Mammary epithelial cell (primary cell): ENCODE measurements at regions not wholly inside any gene's neighbourhood (a gene's known extent, or its start where the extent isn't known, plus 50 kb on each side); places are given as distances from the start of the nearest gene placed in this dataset.

Source experiments
- EZH2 ChIP-seq: IDR thresholded peaks from 2 replicates; pipeline ENCODE4 v1.6.1; 2012; ENCODE audit warnings: low read length, inconsistent platforms, borderline replicate concordance
- TF ChIP-seq, protein P1 (sequence below), 2 donors: IDR thresholded peaks in 1 of 2; conservative IDR thresholded peaks in 1 of 2; 2 replicates each; pipeline ENCODE4 v1.5.1; 2011 to 2012; ENCODE audit warnings: inconsistent platforms in 2 of 2, low read length in 2 of 2, mild to moderate bottlenecking in 2 of 2, control low read depth in 1 of 2, low read depth in 1 of 2; ENCODE audit not compliant: insufficient read depth in 1 of 2; ENCODE audit errors: extremely low read depth in 1 of 2

DNA sequence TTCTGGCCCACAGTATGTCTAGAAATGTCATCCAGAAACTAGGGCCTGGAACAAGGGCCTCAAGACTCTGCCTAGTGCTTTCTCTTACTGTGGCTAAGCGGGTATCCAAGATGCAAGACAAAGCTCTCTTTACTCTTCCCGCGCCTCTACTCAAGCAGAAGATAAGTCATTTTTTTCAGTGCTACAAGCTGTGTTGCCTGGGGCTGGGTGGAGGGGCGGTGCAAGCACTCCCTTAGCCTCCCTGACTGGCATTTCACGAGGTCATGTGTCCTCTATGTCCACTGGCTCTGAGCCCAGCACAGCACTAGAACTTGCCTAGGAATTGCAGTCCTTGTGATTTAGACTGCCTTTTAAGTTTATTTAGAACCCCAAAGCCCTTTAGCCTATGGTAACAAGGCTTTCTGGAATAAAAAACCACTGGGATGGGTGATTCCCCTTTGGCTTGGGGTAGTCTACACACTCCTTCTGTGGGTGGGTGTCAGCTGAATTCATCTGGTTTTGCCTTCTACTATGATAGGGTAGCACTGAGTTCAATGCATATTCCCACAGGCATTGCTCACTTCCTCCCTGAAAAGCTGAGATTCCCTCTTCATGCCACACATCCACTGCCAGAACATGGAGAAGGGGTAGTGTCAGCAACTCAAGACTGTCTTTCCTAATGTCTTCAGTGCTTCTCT lies 371.8 kb upstream of the KCND2 start:
- TF ChIP-seq EZH2, result no peak
- TF ChIP-seq, protein P1, sequence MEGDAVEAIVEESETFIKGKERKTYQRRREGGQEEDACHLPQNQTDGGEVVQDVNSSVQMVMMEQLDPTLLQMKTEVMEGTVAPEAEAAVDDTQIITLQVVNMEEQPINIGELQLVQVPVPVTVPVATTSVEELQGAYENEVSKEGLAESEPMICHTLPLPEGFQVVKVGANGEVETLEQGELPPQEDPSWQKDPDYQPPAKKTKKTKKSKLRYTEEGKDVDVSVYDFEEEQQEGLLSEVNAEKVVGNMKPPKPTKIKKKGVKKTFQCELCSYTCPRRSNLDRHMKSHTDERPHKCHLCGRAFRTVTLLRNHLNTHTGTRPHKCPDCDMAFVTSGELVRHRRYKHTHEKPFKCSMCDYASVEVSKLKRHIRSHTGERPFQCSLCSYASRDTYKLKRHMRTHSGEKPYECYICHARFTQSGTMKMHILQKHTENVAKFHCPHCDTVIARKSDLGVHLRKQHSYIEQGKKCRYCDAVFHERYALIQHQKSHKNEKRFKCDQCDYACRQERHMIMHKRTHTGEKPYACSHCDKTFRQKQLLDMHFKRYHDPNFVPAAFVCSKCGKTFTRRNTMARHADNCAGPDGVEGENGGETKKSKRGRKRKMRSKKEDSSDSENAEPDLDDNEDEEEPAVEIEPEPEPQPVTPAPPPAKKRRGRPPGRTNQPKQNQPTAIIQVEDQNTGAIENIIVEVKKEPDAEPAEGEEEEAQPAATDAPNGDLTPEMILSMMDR (conservative IDR thresholded peaks at IDR 0.05 in 1 of 2, IDR thresholded peaks at IDR 0.05 in 1 of 2; ENCODE audit: extremely low read depth in 1 of 2, insufficient read depth in 1 of 2, low read depth in 1 of 2, low read length in 2 of 2), result no peak
